DOHH2 (cell line): ENCODE measurements at regions not wholly inside any gene's neighbourhood (a gene's known extent, or its start where the extent isn't known, plus 50 kb on each side); places are given as distances from the start of the nearest gene placed in this dataset.

Experiments
- H3F3A ChIP-seq: fragments of 200-600 bp; sonication (generic), shearing (Covaris generic); 2 replicates; pipeline ENCODE4 v1.6.0; 2016; ENCODE audit warnings: antibody characterized with exemption, mild to moderate bottlenecking; ENCODE audit not compliant: control insufficient read depth, insufficient read depth
- H3K27ac ChIP-seq: fragments of 200-600 bp; sonication (generic); 2 replicates; pipeline ENCODE4 v1.5.1; 2014; ENCODE audit warnings: low read depth, mild to moderate bottlenecking, low read length, moderate library complexity
- H3K27me3 ChIP-seq: fragments of 200-600 bp; sonication (generic); 2 replicates; pipeline ENCODE4 v1.6.1; 2014; ENCODE audit warnings: mild to moderate bottlenecking, low read length, mixed read lengths; ENCODE audit not compliant: control insufficient read depth
- H3K36me3 ChIP-seq: fragments of 200-600 bp; sonication (generic); 2 replicates; pipeline ENCODE4 v1.6.1; 2014; ENCODE audit warnings: mild to moderate bottlenecking, low read length, moderate library complexity, mixed read lengths; ENCODE audit not compliant: control insufficient read depth
- H3K4me1 ChIP-seq: fragments of 200-600 bp; sonication (generic); 2 replicates; pipeline ENCODE4 v1.6.1; 2014; ENCODE audit warnings: mild to moderate bottlenecking, low read length, mixed read lengths; ENCODE audit not compliant: control insufficient read depth
- H3K4me2 ChIP-seq: fragments of 200-600 bp; sonication (generic); 2 replicates; pipeline ENCODE4 v1.6.0; 2014; ENCODE audit warnings: mild to moderate bottlenecking, low read length, moderate library complexity
- H3K4me3 ChIP-seq: fragments of 200-600 bp; sonication (generic); 2 replicates; pipeline ENCODE4 v1.5.1; 2014; ENCODE audit warnings: mild to moderate bottlenecking, low read length, mixed read lengths
- H3K79me2 ChIP-seq: fragments of 200-600 bp; sonication (generic); 2 replicates; pipeline ENCODE4 v1.6.1; 2014; ENCODE audit warnings: mild to moderate bottlenecking, low read length, mixed read lengths; ENCODE audit not compliant: control insufficient read depth
- H3K9me2 ChIP-seq: fragments of 200-600 bp; sonication (generic); replicated peaks from 2 replicates; pipeline ENCODE4 v1.6.1; 2014; ENCODE audit warnings: mild to moderate bottlenecking, low read length, mixed read lengths; ENCODE audit not compliant: control insufficient read depth
- H3K9me3 ChIP-seq: fragments of 200-600 bp; sonication (generic); 2 replicates; pipeline ENCODE4 v1.6.1; 2014; ENCODE audit warnings: antibody characterized with exemption, low read length, mixed read lengths; ENCODE audit not compliant: control insufficient read depth, insufficient read depth
- H4K20me1 ChIP-seq: fragments of 200-600 bp; sonication (generic); 2 replicates; pipeline ENCODE4 v1.6.0; 2014; ENCODE audit warnings: low read depth, mild to moderate bottlenecking, antibody characterized with exemption, low read length, moderate library complexity; ENCODE audit not compliant: control insufficient read depth, insufficient read depth
- CTCF ChIP-seq: fragments of 200-600 bp; sonication (generic); IDR thresholded peaks from one replicate; pipeline ENCODE4 v1.5.1; 2014; ENCODE audit warnings: antibody characterized with exemption, mild to moderate bottlenecking, low read depth, low read length; ENCODE audit not compliant: poor library complexity, severe bottlenecking
- EZH2phosphoT487 ChIP-seq: fragments of 200-600 bp; sonication (generic); IDR thresholded peaks from 2 replicates; pipeline ENCODE4 v1.6.1; 2017; ENCODE audit warnings: borderline replicate concordance, mild to moderate bottlenecking, antibody characterized with exemption, low read length, moderate library complexity, mixed read lengths

- no peaks in the 10 kb centered on the region for H3F3A ChIP-seq
- no peak overlapping the region for H3K27ac ChIP-seq
- H3K4me3 ChIP-seq: no peak overlapping the region
- TF ChIP-seq EZH2phosphoT487: no peak
- TF ChIP-seq CTCF: no peak
- H3K36me3 ChIP-seq: no peaks in the 10 kb centered on the region
- no peaks in the 10 kb centered on the region for H3K79me2 ChIP-seq
- no peaks in the 10 kb centered on the region for H3K9me3 ChIP-seq
- no peaks in the 10 kb centered on the region for H3K9me2 ChIP-seq
- H4K20me1 ChIP-seq: no peaks in the 10 kb centered on the region
- H3K4me1 ChIP-seq: no peaks in the 10 kb centered on the region
- H3K27me3 ChIP-seq: peaks cover 10% of the 10 kb centered on the region
- H3K4me2 ChIP-seq: no peak overlapping the region
Observed at GRCh38 chr2:236661762-236662110, 92.1 kb downstream of the ACKR3 start.

- no peak overlapping the region for H3K27ac ChIP-seq
- no peaks in the 10 kb centered on the region for H4K20me1 ChIP-seq
- H3K9me2 ChIP-seq: no peaks in the 10 kb centered on the region
- TF ChIP-seq EZH2phosphoT487 (no peak), CTCF (no peak)
- no peak overlapping the region for H3K4me3 ChIP-seq
- H3K36me3 ChIP-seq: no peaks in the 10 kb centered on the region
- no peaks in the 10 kb centered on the region for H3K9me3 ChIP-seq
- H3K27me3 ChIP-seq: peaks cover 10% of the 10 kb centered on the region
- H3K4me2 ChIP-seq: no peak overlapping the region
- H3K4me1 ChIP-seq: no peaks in the 10 kb centered on the region
- no peaks in the 10 kb centered on the region for H3F3A ChIP-seq
- H3K79me2 ChIP-seq: no peaks in the 10 kb centered on the region
Observed at GRCh38 chr2:236662231-236663185, 92.9 kb downstream of the ACKR3 start.

GRCh38 chr2:236663287-236664101 lies 93.9 kb downstream of the ACKR3 start:
- Histone ChIP-seq H3K4me3 (no peak overlapping the region), H3K36me3 (no peaks in the 10 kb centered on the region), H3K27ac (no peak overlapping the region), H3K79me2 (no peaks in the 10 kb centered on the region), H3K27me3 (peaks cover 10% of the 10 kb centered on the region), H3F3A (no peaks in the 10 kb centered on the region), H3K9me2 (no peaks in the 10 kb centered on the region), H3K4me2 (no peak overlapping the region), H3K9me3 (no peaks in the 10 kb centered on the region), H4K20me1 (no peaks in the 10 kb centered on the region), H3K4me1 (no peaks in the 10 kb centered on the region)
- TF ChIP-seq CTCF (no peak), EZH2phosphoT487 (no peak)
